SK-N-SH (cell line): ENCODE measurements at regions not wholly inside any gene's neighbourhood (a gene's known extent, or its start where the extent isn't known, plus 50 kb on each side); places are given as distances from the start of the nearest gene placed in this dataset.

ENCODE experiments used
- CHD2 ChIP-seq: fragments of 150-350 bp; IDR thresholded peaks from 2 replicates; pipeline ENCODE4 v1.6.1; 2018; ENCODE audit warnings: low read length; ENCODE audit not compliant: partially characterized antibody
- FOXJ3 ChIP-seq: sonication (generic); formaldehyde crosslinking; IDR thresholded peaks from 2 replicates; pipeline ENCODE4 v1.5.1; 2020; ENCODE audit warnings: mild to moderate bottlenecking, missing genetic modification reagents
- MXI1 ChIP-seq: IDR thresholded peaks from 2 replicates; pipeline ENCODE4 v1.6.1; 2012; ENCODE audit warnings: mild to moderate bottlenecking, low read depth, low read length, improper control_type of control experiment
- NFIC ChIP-seq: IDR thresholded peaks from 2 replicates; pipeline ENCODE4 v1.4.0; 2012; ENCODE audit warnings: borderline replicate concordance
- POLR2AphosphoS5 ChIP-seq: IDR thresholded peaks from 2 replicates; pipeline ENCODE4 v1.6.1; 2012; ENCODE audit warnings: low read depth, low read length
- SIN3A ChIP-seq: IDR thresholded peaks from 2 replicates; pipeline ENCODE4 v1.6.1; 2012; ENCODE audit warnings: low read depth, mild to moderate bottlenecking, low read length, moderate library complexity, borderline replicate concordance
- SMC3 ChIP-seq: IDR thresholded peaks from 2 replicates; pipeline ENCODE4 v1.6.1; 2012; ENCODE audit warnings: low read depth, low read length, improper control_type of control experiment
- TEAD4 ChIP-seq: IDR thresholded peaks from 2 replicates; pipeline ENCODE4 v1.4.0; 2012; ENCODE audit warnings: mild to moderate bottlenecking, borderline replicate concordance; ENCODE audit not compliant: insufficient read depth
- YY1 ChIP-seq: IDR thresholded peaks from 2 replicates; pipeline ENCODE4 v1.4.0; 2012; ENCODE audit warnings: low read depth, mild to moderate bottlenecking
- TF ChIP-seq, protein P1 (sequence below): IDR thresholded peaks from 2 replicates; pipeline ENCODE4 v1.4.0; 2012; ENCODE audit warnings: low read depth
- TF ChIP-seq, protein P2 (sequence below): fragments of 200-600 bp; sonication (generic); IDR thresholded peaks from 2 replicates; pipeline ENCODE4 v1.6.1; 2017; ENCODE audit warnings: antibody characterized with exemption, mild to moderate bottlenecking, moderate library complexity

DNA sequence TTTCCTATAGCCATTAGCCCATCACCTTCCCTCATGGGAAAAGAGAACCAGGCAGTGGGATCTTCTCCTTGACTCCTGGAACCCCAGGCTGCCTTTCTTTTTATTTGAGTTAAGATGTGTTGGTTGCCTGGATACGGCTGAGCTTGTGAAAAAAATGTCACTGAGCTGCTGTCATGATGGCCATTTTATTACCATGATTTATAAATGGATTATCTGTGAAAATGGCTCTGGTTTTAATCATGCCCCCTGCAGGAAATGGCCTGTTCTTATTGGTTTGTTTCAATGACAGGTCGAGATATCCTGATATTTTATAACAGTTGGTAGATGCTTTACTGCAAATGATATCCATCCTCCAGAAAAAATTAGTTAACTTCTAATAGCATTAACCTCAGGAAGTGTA lies 640.4 kb downstream of the CDH11 start:
- no peak for TF ChIP-seq NFIC
- TF ChIP-seq, protein P1, sequence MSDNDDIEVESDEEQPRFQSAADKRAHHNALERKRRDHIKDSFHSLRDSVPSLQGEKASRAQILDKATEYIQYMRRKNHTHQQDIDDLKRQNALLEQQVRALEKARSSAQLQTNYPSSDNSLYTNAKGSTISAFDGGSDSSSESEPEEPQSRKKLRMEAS = no peak
- no peak for TF ChIP-seq SMC3
- no peak; the same call in 1 of the 2 replicates for TF ChIP-seq MXI1
- TF ChIP-seq, protein P2, sequence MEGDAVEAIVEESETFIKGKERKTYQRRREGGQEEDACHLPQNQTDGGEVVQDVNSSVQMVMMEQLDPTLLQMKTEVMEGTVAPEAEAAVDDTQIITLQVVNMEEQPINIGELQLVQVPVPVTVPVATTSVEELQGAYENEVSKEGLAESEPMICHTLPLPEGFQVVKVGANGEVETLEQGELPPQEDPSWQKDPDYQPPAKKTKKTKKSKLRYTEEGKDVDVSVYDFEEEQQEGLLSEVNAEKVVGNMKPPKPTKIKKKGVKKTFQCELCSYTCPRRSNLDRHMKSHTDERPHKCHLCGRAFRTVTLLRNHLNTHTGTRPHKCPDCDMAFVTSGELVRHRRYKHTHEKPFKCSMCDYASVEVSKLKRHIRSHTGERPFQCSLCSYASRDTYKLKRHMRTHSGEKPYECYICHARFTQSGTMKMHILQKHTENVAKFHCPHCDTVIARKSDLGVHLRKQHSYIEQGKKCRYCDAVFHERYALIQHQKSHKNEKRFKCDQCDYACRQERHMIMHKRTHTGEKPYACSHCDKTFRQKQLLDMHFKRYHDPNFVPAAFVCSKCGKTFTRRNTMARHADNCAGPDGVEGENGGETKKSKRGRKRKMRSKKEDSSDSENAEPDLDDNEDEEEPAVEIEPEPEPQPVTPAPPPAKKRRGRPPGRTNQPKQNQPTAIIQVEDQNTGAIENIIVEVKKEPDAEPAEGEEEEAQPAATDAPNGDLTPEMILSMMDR = no peak
- peak; percentile 54 for TF ChIP-seq FOXJ3 (CRISPR knock-in tag)
- no peak for TF ChIP-seq YY1
- TF ChIP-seq POLR2AphosphoS5 = peak; percentile 64; the same call in 1 of the 2 replicates
- no peak for TF ChIP-seq SIN3A
- TF ChIP-seq TEAD4 = peak; percentile 64; the same call in 1 of the 2 replicates
- peak; percentile 33 for TF ChIP-seq CHD2
